MM.1S (cell line): ENCODE measurements at regions not wholly inside any gene's neighbourhood (a gene's known extent, or its start where the extent isn't known, plus 50 kb on each side); places are given as distances from the start of the nearest gene placed in this dataset.

Experiments used
- DNase-seq: peaks from one replicate; pipeline ENCODE4 v3.0.0-alpha.2; 2015
- H2AFZ ChIP-seq: fragments of 300-600 bp; sonication (generic); 2 replicates; pipeline ENCODE4 v1.6.0; 2016; ENCODE audit warnings: antibody characterized with exemption, low read length
- H3F3A ChIP-seq: fragments of 300-600 bp; sonication (generic); 2 replicates; pipeline ENCODE4 v1.6.1; 2016; ENCODE audit warnings: mild to moderate bottlenecking, antibody characterized with exemption, low read length, moderate library complexity, mixed read lengths; ENCODE audit not compliant: insufficient read depth
- H3K27ac ChIP-seq: fragments of 300-600 bp; sonication (generic); 2 replicates; pipeline ENCODE4 v1.5.1; 2016; ENCODE audit warnings: mild to moderate bottlenecking, low read length
- H3K27me3 ChIP-seq: fragments of 300-600 bp; sonication (generic); replicated peaks from 2 replicates; pipeline ENCODE4 v1.6.0; 2016; ENCODE audit warnings: low read length; ENCODE audit not compliant: insufficient read depth
- H3K36me3 ChIP-seq: fragments of 300-600 bp; sonication (generic); replicated peaks from 2 replicates; pipeline ENCODE4 v1.6.1; 2016; ENCODE audit warnings: mild to moderate bottlenecking, low read length, mixed read lengths; ENCODE audit not compliant: insufficient read depth
- H3K4me1 ChIP-seq: fragments of 300-600 bp; sonication (generic); 2 replicates; pipeline ENCODE4 v1.6.1; 2016; ENCODE audit warnings: low read length, mixed read lengths
- H3K4me2 ChIP-seq: fragments of 300-600 bp; sonication (generic); 2 replicates; pipeline ENCODE4 v1.6.0; 2016; ENCODE audit warnings: low read depth, low read length
- H3K4me3 ChIP-seq: fragments of 300-600 bp; sonication (generic); 2 replicates; pipeline ENCODE4 v1.5.1; 2016; ENCODE audit warnings: low read length, mixed read lengths
- H3K79me2 ChIP-seq: fragments of 300-600 bp; sonication (generic); 2 replicates; pipeline ENCODE4 v1.6.1; 2016; ENCODE audit warnings: mixed run types, low read length, mixed read lengths
- H3K9ac ChIP-seq: fragments of 300-600 bp; sonication (generic); 2 replicates; pipeline ENCODE4 v1.6.1; 2016; ENCODE audit warnings: low read length, mixed read lengths
- H3K9me2 ChIP-seq: fragments of 300-600 bp; sonication (generic); replicated peaks from 2 replicates; pipeline ENCODE4 v1.6.1; 2016; ENCODE audit warnings: mild to moderate bottlenecking, low read length, mixed read lengths; ENCODE audit not compliant: insufficient read depth
- H3K9me3 ChIP-seq: fragments of 300-600 bp; sonication (generic); replicated peaks from 2 replicates; pipeline ENCODE4 v1.6.1; 2016; ENCODE audit warnings: mild to moderate bottlenecking, low read length, mixed read lengths; ENCODE audit not compliant: insufficient read depth
- H4K20me1 ChIP-seq: fragments of 300-600 bp; sonication (generic); 2 replicates; pipeline ENCODE4 v1.6.1; 2016; ENCODE audit warnings: mild to moderate bottlenecking, low read length, moderate library complexity, mixed read lengths; ENCODE audit not compliant: insufficient read depth
- EZH2 ChIP-seq: fragments of 300-600 bp; sonication (generic); optimal IDR thresholded peaks from 2 replicates; pipeline ENCODE3; 2017; ENCODE audit warnings: low read depth, mild to moderate bottlenecking, antibody characterized with exemption, low read length, mixed read lengths
- EZH2phosphoT487 ChIP-seq: fragments of 300-600 bp; sonication (generic); IDR thresholded peaks from 2 replicates; pipeline ENCODE4 v1.6.1; 2018; ENCODE audit warnings: antibody characterized with exemption, low read length
- TF ChIP-seq, protein P1 (sequence below): fragments of 300-600 bp; sonication (generic); IDR thresholded peaks from 2 replicates; pipeline ENCODE4 v1.5.1; 2016; ENCODE audit warnings: antibody characterized with exemption, low read length, mixed read lengths

GRCh38 chrX:39487166-39487968 lies 610.4 kb downstream of the BCOR start:
- Histone ChIP-seq H3K36me3 (no peaks in the 10 kb centered on the region), H3K4me2 (no peak overlapping the region), H3K9me3 (no peaks in the 10 kb centered on the region), H3K79me2 (no peaks in the 10 kb centered on the region), H3K27ac (no peak overlapping the region), H3K4me3 (no peak overlapping the region), H4K20me1 (no peaks in the 10 kb centered on the region), H3K9me2 (no peaks in the 10 kb centered on the region), H2AFZ (no peak overlapping the region), H3K4me1 (0 out of 2 replicates have a peak, but pooled peaks cover 8% of the 10 kb centered on the region), H3F3A (no peaks in the 10 kb centered on the region), H3K9ac (no peak overlapping the region), H3K27me3 (no peaks in the 10 kb centered on the region)
- DNase-seq, result no peak
- TF ChIP-seq EZH2, result no peak
- TF ChIP-seq, protein P1, sequence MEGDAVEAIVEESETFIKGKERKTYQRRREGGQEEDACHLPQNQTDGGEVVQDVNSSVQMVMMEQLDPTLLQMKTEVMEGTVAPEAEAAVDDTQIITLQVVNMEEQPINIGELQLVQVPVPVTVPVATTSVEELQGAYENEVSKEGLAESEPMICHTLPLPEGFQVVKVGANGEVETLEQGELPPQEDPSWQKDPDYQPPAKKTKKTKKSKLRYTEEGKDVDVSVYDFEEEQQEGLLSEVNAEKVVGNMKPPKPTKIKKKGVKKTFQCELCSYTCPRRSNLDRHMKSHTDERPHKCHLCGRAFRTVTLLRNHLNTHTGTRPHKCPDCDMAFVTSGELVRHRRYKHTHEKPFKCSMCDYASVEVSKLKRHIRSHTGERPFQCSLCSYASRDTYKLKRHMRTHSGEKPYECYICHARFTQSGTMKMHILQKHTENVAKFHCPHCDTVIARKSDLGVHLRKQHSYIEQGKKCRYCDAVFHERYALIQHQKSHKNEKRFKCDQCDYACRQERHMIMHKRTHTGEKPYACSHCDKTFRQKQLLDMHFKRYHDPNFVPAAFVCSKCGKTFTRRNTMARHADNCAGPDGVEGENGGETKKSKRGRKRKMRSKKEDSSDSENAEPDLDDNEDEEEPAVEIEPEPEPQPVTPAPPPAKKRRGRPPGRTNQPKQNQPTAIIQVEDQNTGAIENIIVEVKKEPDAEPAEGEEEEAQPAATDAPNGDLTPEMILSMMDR, result no peak
- TF ChIP-seq EZH2phosphoT487, result no peak

GRCh38 chrX:39487969-39488330 lies 609.8 kb downstream of the BCOR start:
- Histone ChIP-seq H2AFZ (no peak overlapping the region), H3K4me1 (0 out of 2 replicates have a peak, but pooled peaks cover 8% of the 10 kb centered on the region), H3K36me3 (no peaks in the 10 kb centered on the region), H3K9me3 (no peaks in the 10 kb centered on the region), H3K4me2 (no peak overlapping the region), H3K4me3 (no peak overlapping the region), H3K9me2 (no peaks in the 10 kb centered on the region), H3F3A (no peaks in the 10 kb centered on the region), H4K20me1 (no peaks in the 10 kb centered on the region), H3K9ac (no peak overlapping the region), H3K27me3 (no peaks in the 10 kb centered on the region), H3K27ac (no peak overlapping the region), H3K79me2 (no peaks in the 10 kb centered on the region)
- DNase-seq, result no peak
- TF ChIP-seq EZH2 (no peak), EZH2phosphoT487 (no peak)
- TF ChIP-seq, protein P1, result no peak

- Histone ChIP-seq H3K4me3 (no peak overlapping the region), H3K4me2 (no peak overlapping the region), H3K9me2 (no peaks in the 10 kb centered on the region), H3F3A (no peaks in the 10 kb centered on the region), H2AFZ (peak overlapping the region; percentile 23; the same call in 1 of the 2 replicates), H4K20me1 (no peaks in the 10 kb centered on the region), H3K9ac (no peak overlapping the region), H3K27me3 (no peaks in the 10 kb centered on the region), H3K4me1 (0 out of 2 replicates have a peak, but pooled peaks cover 8% of the 10 kb centered on the region), H3K9me3 (no peaks in the 10 kb centered on the region), H3K36me3 (no peaks in the 10 kb centered on the region), H3K27ac (no peak overlapping the region), H3K79me2 (no peaks in the 10 kb centered on the region)
- DNase-seq, result peak; percentile 6
- TF ChIP-seq, protein P1, result no peak
- no peak for TF ChIP-seq EZH2phosphoT487
These were observed 606.0 kb downstream of the BCOR start for GRCh38 chrX:39491548-39492297.
